Panc1 (cell line): ENCODE measurements at regions not wholly inside any gene's neighbourhood (a gene's known extent, or its start where the extent isn't known, plus 50 kb on each side); places are given as distances from the start of the nearest gene placed in this dataset.

ENCODE experiments used
- ATAC-seq: fragments of 200-7000 bp; cut with Tn5 transposase; 2 replicates; pipeline ENCODE4 v1.9.1; 2020; ENCODE audit warnings: mild to moderate bottlenecking, moderate library complexity
- BruUV-seq: library from RNA; stranded (reverse); fragments of 400-500 nt; replicated peaks from 2 replicates; lab custom pipeline; 2021; lab: Mats Ljungman, UMichigan
- CTCF ChIA-PET: fragments of 300-600 bp; sonication (Branson Sonifier 250); formaldehyde crosslinking; loops from one replicate; lab custom pipeline; 2022; ENCODE audit warnings: antibody characterized with exemption; lab: Charles Lee
- POLR2A ChIA-PET: fragments of 300-600 bp; sonication (Branson Sonifier 250); formaldehyde crosslinking; loops from one replicate; lab custom pipeline; 2022; ENCODE audit warnings: antibody characterized with exemption; lab: Charles Lee
- DNase-seq: peaks from one replicate; pipeline ENCODE4 v3.0.0-alpha.2; 2010; ENCODE audit warnings: low read depth, low spot score
- H3K27ac ChIP-seq: 2 replicates; pipeline ENCODE4 v1.5.1; 2011; ENCODE audit warnings: mild to moderate bottlenecking, low read length, inconsistent platforms
- H3K27me3 ChIP-seq: fragments of 200-500 bp; sonication (Bioruptor generic); 2 replicates; pipeline ENCODE4 v1.6.0; 2014; ENCODE audit warnings: low read length, inconsistent platforms; ENCODE audit not compliant: control insufficient read depth, insufficient read depth
- H3K36me3 ChIP-seq: fragments of 200-500 bp; sonication (Bioruptor generic); 2 replicates; pipeline ENCODE4 v1.5.1; 2014; ENCODE audit warnings: inconsistent platforms, mild to moderate bottlenecking, low read length, moderate library complexity; ENCODE audit not compliant: control insufficient read depth, insufficient read depth
- H3K4me1 ChIP-seq: 2 replicates; pipeline ENCODE4 v1.5.1; 2011; ENCODE audit warnings: inconsistent platforms, mild to moderate bottlenecking, low read length, moderate library complexity; ENCODE audit not compliant: control insufficient read depth, insufficient read depth
- H3K4me3 ChIP-seq, 2 experiments: 2 replicates each; pipeline ENCODE4 v1.5.1; 2011 to 2012; ENCODE audit warnings: low read depth in 2 of 2, low read length in 2 of 2, mild to moderate bottlenecking in 2 of 2, inconsistent platforms in 1 of 2, moderate library complexity in 1 of 2
- H3K9me3 ChIP-seq: fragments of 200-500 bp; sonication (Bioruptor generic); 2 replicates; pipeline ENCODE4 v1.5.1; 2014; ENCODE audit warnings: low read depth, mild to moderate bottlenecking, inconsistent platforms, low read length, moderate library complexity; ENCODE audit not compliant: control insufficient read depth, insufficient read depth
- CTCF ChIP-seq: fragments of 450-650 bp; IDR thresholded peaks from 2 replicates; pipeline ENCODE4 v1.5.1; 2017; ENCODE audit warnings: mild to moderate bottlenecking
- POLR2AphosphoS5 ChIP-seq: IDR thresholded peaks from 2 replicates; pipeline ENCODE4 v1.6.1; 2012; ENCODE audit warnings: mild to moderate bottlenecking, low read depth, low read length, moderate library complexity
- SIN3A ChIP-seq: IDR thresholded peaks from 2 replicates; pipeline ENCODE4 v1.6.1; 2012; ENCODE audit warnings: low read depth, mild to moderate bottlenecking, low read length, moderate library complexity, borderline replicate concordance; ENCODE audit not compliant: insufficient read depth
- TCF7L2 ChIP-seq: IDR thresholded peaks from 2 replicates; pipeline ENCODE4 v1.6.1; 2011; ENCODE audit warnings: mild to moderate bottlenecking, low read depth, low read length, inconsistent platforms
- in situ Hi-C: cut with HindIII; loops from 2 replicates; pipeline ENCODE4 v1.10.0; 2016; ENCODE audit warnings: low sequenced_read_pairs, low pct_unique_long_range_greater_than_20kb
- intact Hi-C: fragments of 100-400 bp; cut with micrococcal nuclease; formaldehyde crosslinking; loops from one replicate; pipeline ENCODE4 v1.10.0; 2022; ENCODE audit not compliant: unreplicated experiment
- TF ChIP-seq, protein P1 (sequence below), 2 experiments: IDR thresholded peaks; 2 replicates each; pipeline ENCODE4 v1.6.1; 2011 to 2012; ENCODE audit warnings: low read depth in 2 of 2, control low read depth in 1 of 2, low read length in 1 of 2, mild to moderate bottlenecking in 1 of 2, moderate library complexity in 1 of 2; ENCODE audit not compliant: insufficient read depth in 1 of 2

DNA sequence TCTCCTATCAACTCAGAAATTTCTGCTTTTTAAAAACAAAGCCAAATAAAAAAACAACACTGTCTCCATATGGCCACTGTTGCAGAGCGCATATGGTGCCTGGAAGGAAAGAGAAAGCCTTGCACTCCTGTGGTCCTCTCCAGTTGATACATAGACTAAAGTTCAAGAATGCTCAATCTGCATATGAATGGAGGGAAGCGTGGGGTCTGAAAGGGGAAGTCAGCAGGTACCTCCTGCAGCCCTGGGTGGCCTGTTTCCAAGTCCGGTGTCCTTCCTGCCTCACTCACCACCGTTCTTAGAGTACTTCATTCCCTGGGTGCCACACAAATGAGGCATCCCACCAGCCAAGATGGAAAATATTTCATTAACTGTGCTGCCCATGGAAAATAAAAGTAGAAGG is 138.3 kb upstream of the PALS2 start:
- ChIA-PET POLR2A (no interaction called here), CTCF (no interaction called here)
- no TSS peak for BruUV-seq
- no peak for TF ChIP-seq TCF7L2
- TF ChIP-seq SIN3A = no peak
- no peak for TF ChIP-seq POLR2AphosphoS5
- TF ChIP-seq, protein P1, sequence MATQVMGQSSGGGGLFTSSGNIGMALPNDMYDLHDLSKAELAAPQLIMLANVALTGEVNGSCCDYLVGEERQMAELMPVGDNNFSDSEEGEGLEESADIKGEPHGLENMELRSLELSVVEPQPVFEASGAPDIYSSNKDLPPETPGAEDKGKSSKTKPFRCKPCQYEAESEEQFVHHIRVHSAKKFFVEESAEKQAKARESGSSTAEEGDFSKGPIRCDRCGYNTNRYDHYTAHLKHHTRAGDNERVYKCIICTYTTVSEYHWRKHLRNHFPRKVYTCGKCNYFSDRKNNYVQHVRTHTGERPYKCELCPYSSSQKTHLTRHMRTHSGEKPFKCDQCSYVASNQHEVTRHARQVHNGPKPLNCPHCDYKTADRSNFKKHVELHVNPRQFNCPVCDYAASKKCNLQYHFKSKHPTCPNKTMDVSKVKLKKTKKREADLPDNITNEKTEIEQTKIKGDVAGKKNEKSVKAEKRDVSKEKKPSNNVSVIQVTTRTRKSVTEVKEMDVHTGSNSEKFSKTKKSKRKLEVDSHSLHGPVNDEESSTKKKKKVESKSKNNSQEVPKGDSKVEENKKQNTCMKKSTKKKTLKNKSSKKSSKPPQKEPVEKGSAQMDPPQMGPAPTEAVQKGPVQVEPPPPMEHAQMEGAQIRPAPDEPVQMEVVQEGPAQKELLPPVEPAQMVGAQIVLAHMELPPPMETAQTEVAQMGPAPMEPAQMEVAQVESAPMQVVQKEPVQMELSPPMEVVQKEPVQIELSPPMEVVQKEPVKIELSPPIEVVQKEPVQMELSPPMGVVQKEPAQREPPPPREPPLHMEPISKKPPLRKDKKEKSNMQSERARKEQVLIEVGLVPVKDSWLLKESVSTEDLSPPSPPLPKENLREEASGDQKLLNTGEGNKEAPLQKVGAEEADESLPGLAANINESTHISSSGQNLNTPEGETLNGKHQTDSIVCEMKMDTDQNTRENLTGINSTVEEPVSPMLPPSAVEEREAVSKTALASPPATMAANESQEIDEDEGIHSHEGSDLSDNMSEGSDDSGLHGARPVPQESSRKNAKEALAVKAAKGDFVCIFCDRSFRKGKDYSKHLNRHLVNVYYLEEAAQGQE (IDR thresholded peaks at IDR 0.05; ENCODE audit: insufficient read depth in 1 of 2, low read depth in 2 of 2, low read length in 1 of 2) = no peak
- TF ChIP-seq CTCF = no peak
- Histone ChIP-seq H3K4me3 (no peak overlapping the region), H3K27ac (no peak overlapping the region), H3K27me3 (no peaks in the 10 kb centered on the region), H3K36me3 (no peaks in the 10 kb centered on the region), H3K4me1 (no peaks in the 10 kb centered on the region), H3K9me3 (no peaks in the 10 kb centered on the region)
- DNase-seq = no peak
- no peak for ATAC-seq
- intact Hi-C loops (no loop called here), in situ Hi-C loops (no loop called here)

DNA sequence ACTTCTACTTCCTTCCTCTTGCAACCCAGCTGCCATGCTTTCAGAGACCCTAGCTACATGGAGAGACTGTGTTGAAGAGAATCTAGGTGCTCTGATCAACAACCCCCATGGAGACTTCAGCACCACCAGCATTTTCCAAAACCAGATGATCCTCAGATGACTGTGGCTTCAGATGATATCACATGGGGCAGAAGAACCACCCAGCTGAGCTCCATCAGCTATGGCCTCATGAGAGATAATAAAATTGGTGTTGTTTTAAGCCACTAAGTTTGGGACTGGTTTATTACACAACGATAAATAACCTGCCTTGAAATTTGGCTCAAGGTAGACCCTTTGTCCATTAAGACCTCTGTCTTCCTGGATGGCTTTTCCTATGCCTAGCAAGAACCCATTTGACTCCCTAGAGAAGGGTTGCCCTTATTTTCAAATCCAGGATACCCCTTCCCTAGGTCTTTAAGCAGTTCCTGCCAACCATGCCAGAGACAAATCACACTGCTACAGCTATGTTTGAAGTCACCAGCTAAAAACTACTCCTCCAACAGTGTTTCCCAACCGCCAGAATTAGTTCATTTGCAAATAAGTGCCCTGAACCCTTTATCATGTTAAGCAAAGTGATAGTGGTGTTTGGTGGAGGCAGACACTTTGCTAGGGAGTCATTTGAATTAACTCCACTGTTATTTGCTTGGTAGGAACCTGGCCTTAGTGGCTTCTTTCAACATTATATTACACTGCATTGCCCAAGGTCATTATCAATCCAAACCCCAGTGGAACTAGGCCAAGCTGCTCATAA is 136.9 kb upstream of the PALS2 start:
- CTCF ChIA-PET = interaction anchor here (0.6 kb wide), 1 partner anchor 20 kb away, joined by 3 read pairs; no protein-coding TSS in a partner anchor
- ATAC-seq = no peak

More for the DNA sequence above, 136.9 kb upstream of the PALS2 start:
- no TSS peak for BruUV-seq
- TF ChIP-seq SIN3A = no peak
- TF ChIP-seq CTCF = no peak
- TF ChIP-seq, protein P1 (IDR thresholded peaks at IDR 0.05; ENCODE audit: insufficient read depth in 1 of 2, low read depth in 2 of 2, low read length in 1 of 2) = no peak
- TF ChIP-seq POLR2AphosphoS5 = no peak
- no peak for TF ChIP-seq TCF7L2
- Histone ChIP-seq H3K4me3 (no peak overlapping the region), H3K27ac (no peak overlapping the region), H3K4me1 (no peaks in the 10 kb centered on the region), H3K9me3 (no peaks in the 10 kb centered on the region), H3K36me3 (no peaks in the 10 kb centered on the region), H3K27me3 (no peaks in the 10 kb centered on the region)
- intact Hi-C loops (no loop called here), in situ Hi-C loops (no loop called here)
- POLR2A ChIA-PET = no interaction called here
- no peak for DNase-seq
